Right lobe of liver (tissue), 6 donors: ENCODE measurements at regions not wholly inside any gene's neighbourhood (a gene's known extent, or its start where the extent isn't known, plus 50 kb on each side); places are given as distances from the start of the nearest gene placed in this dataset.

ENCODE experiments used
- ATAC-seq, 4 donors: fragments of 200-7000 bp; cut with Tn5 transposase; one replicate each; pipeline ENCODE4 v1.9.1; 2020; ENCODE audit warnings: mild to moderate bottlenecking in 4 of 4, moderate library complexity in 4 of 4
- DNase-seq, 3 donors: peaks; one replicate each; pipeline ENCODE4 v3.0.0-alpha.2; 2020
- H3K27ac ChIP-seq, 3 donors: fragments of 200-600 bp; one replicate each; pipeline ENCODE4 v1.8.0; 2022
- H3K27me3 ChIP-seq, 2 donors: fragments of 200-600 bp; one replicate each; pipeline ENCODE4 v1.8.0; 2022
- H3K36me3 ChIP-seq, 4 donors: fragments of 200-600 bp; sonication (generic) in 1 of 4; one replicate each; pipeline versions ENCODE4 v1.5.1 to v1.8.0; 2017 to 2022; ENCODE audit warnings: control low read depth in 1 of 4
- H3K4me1 ChIP-seq, 4 donors: fragments of 200-600 bp; sonication (generic) in 1 of 4; one replicate each; pipeline versions ENCODE4 v1.5.1 to v1.8.0; 2017 to 2022; ENCODE audit warnings: control low read depth in 1 of 4
- H3K4me3 ChIP-seq, 3 donors: fragments of 200-600 bp; one replicate each; pipeline ENCODE4 v1.8.0; 2022
- H3K9me3 ChIP-seq, 4 donors: fragments of 200-600 bp; sonication (generic) in 1 of 4; one replicate each; pipeline versions ENCODE4 v1.5.1 to v1.8.0; 2017 to 2022; ENCODE audit warnings: control low read depth in 1 of 4
- POLR2A ChIP-seq: fragments of 450-650 bp; IDR thresholded peaks from one replicate; pipeline ENCODE4 v1.6.1; 2017; ENCODE audit warnings: antibody characterized with exemption, mild to moderate bottlenecking
- WGBS: methylation state at CpG from one replicate; pipeline ENCODE4 v1.1.6; 2018; ENCODE audit warnings: low coverage, low lambda C conversion rate; ENCODE audit not compliant: insufficient coverage; ENCODE audit errors: missing lambda C conversion rate; 5-methylcytosine and 5-hydroxymethylcytosine counted together
- intact Hi-C, 2 donors: fragments of 100-400 bp; cut with DNase I; formaldehyde crosslinking; loops; one replicate each; pipeline versions ENCODE4 v1.11.2 to v1.14.1; 2022
- TF ChIP-seq, protein P1 (sequence below), 4 donors: fragments of 200-600 bp in 3 of 4; fragments of 450-650 bp in 1 of 4; IDR thresholded peaks; one replicate each; pipeline versions ENCODE4 v1.5.1 to v1.8.0; 2016 to 2022; ENCODE audit warnings: antibody characterized with exemption in 4 of 4, mild to moderate bottlenecking in 2 of 4
- donor health status: DM: no; HTN: yes; CAD: no.
- donor health status: DM: no; HTN: no; CAD: no.
- donor health status: DM: no; HTN: no; CAD: no.
- donor health status: DM: no; HTN: yes; CAD: no.
- donor health status: DM: no; HTN: yes; CAD: no.

DNA sequence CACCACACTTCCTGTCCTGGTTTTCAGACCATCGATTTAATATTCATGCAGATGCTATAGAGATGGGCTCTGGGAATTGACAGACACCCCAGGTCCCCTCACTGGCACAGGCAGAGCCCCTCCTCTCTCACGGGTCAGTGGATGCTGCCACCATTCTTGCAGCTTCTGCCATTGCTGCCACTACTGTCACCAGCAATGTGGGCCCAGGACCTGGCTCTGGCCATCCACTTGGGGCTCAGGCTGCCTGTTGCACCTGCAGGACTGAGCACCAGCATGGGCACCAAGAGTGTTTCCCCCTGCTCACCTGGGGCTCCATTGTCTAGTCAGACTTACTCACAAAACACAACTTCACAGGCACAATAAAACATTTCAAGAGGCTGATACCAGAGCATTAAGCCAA is 479.0 kb upstream of the ZNF608 start:
- WGBS = 35% methylated on average over 2 of the region's 2 CpGs
- DNase-seq (no peak), ATAC-seq (no peak)
- H3K9me3 ChIP-seq = no peaks in the 10 kb centered on the region
- no peak overlapping the region for H3K4me3 ChIP-seq
- peaks cover 0 to 8% (median 3%) of the 10 kb centered on the region in 4 donors for H3K4me1 ChIP-seq
- H3K27ac ChIP-seq = no peak overlapping the region
- H3K36me3 ChIP-seq = no peaks in the 10 kb centered on the region
- intact Hi-C loops = no loop called here
- TF ChIP-seq, protein P1, sequence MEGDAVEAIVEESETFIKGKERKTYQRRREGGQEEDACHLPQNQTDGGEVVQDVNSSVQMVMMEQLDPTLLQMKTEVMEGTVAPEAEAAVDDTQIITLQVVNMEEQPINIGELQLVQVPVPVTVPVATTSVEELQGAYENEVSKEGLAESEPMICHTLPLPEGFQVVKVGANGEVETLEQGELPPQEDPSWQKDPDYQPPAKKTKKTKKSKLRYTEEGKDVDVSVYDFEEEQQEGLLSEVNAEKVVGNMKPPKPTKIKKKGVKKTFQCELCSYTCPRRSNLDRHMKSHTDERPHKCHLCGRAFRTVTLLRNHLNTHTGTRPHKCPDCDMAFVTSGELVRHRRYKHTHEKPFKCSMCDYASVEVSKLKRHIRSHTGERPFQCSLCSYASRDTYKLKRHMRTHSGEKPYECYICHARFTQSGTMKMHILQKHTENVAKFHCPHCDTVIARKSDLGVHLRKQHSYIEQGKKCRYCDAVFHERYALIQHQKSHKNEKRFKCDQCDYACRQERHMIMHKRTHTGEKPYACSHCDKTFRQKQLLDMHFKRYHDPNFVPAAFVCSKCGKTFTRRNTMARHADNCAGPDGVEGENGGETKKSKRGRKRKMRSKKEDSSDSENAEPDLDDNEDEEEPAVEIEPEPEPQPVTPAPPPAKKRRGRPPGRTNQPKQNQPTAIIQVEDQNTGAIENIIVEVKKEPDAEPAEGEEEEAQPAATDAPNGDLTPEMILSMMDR (IDR thresholded peaks at IDR 0.05) = no peak
- TF ChIP-seq POLR2A = no peak
- H3K27me3 ChIP-seq = no peaks in the 10 kb centered on the region

DNA sequence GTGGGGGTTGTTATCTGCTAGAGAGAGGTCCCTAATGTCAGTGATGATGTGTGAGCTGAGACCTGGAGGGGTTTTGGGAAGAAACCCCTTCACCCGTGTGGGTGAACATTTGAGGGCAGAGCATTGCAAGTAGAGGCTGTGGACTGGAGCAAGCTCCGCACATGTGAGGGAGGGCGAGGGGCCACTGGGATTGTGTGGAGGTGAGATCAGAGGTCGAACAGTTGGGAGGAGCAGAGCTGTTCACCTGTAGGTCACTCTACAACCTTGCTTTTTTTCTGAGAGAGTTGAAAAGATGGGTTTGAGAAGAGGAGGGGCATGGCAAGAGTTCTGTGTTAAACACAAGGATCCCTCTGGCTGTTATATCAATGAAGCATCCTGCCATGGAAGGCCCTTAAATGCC is 480.4 kb upstream of the ZNF608 start:
- Histone ChIP-seq H3K4me1 (peaks cover 0 to 8% (median 3%) of the 10 kb centered on the region in 4 donors), H3K36me3 (no peaks in the 10 kb centered on the region), H3K4me3 (no peak overlapping the region), H3K27me3 (no peaks in the 10 kb centered on the region), H3K9me3 (no peaks in the 10 kb centered on the region), H3K27ac (no peak overlapping the region)
- intact Hi-C loops = no loop called here
- WGBS = 67% methylated on average over 4 of the region's 4 CpGs
- no peak for DNase-seq
- TF ChIP-seq, protein P1 (IDR thresholded peaks at IDR 0.05) = no peak
- TF ChIP-seq POLR2A = no peak
- ATAC-seq = no peak

DNA sequence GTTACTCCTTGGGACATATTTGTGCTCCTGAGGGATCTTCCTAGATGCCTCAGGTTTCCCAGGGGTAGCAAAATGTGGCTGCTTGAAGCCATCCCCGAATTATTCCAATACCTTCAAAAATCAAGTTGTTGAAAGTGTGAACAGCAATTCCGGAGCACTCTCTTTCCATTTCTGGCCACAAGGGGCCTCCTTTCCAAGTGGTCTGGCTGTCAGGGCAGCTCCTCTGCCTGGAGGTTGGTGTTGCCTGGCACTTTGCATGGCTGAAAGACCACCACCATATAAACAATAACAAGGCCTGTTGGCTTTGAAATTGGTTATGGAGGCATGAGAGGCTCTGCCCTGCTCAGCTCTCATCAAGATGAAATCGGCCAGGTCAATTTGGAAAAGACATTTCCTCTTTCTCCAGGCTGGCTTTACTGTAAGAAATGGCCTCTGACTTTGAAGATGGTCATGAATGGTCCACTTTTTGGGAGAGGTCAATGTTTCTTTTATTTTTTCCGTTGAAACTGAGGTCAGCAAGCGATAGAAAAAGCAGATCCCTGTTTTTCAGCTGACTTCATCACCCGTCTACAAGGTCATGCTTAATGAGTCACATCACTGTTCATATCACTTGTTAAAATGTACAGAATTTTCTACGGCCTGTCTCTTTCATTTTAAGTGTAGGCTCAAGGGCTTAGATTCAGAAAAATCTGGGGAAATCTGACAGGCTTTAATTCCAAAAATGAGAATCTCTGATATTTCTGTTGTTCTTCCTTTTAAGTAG is 481.1 kb upstream of the ZNF608 start:
- Histone ChIP-seq H3K4me3 (no peak overlapping the region), H3K4me1 (peaks cover 0 to 8% (median 3%) of the 10 kb centered on the region in 4 donors), H3K9me3 (no peaks in the 10 kb centered on the region), H3K36me3 (no peaks in the 10 kb centered on the region), H3K27ac (no peak overlapping the region), H3K27me3 (no peaks in the 10 kb centered on the region)
- no peak for TF ChIP-seq POLR2A
- TF ChIP-seq, protein P1 (IDR thresholded peaks at IDR 0.05) = peak in 3 of 4 donors; percentile 32 to 50 (median 33)
- peak in 3 of 4 donors; percentile 40 to 51 (median 47) for ATAC-seq
- DNase-seq = no peak
- 81% methylated on average over 7 of the region's 7 CpGs for WGBS
- intact Hi-C loops = no loop called here

- Histone ChIP-seq H3K9me3 (no peaks in the 10 kb centered on the region), H3K4me3 (no peak overlapping the region)
These were observed 482.1 kb upstream of the ZNF608 start for GRCh38 chr5:125228363-125229070.

More at GRCh38 chr5:125228363-125229070, 482.1 kb upstream of the ZNF608 start:
- no peaks in the 10 kb centered on the region for H3K27me3 ChIP-seq
- no peak for TF ChIP-seq POLR2A
- TF ChIP-seq, protein P1 (IDR thresholded peaks at IDR 0.05) = no peak
- no peak overlapping the region for H3K27ac ChIP-seq
- no peak for ATAC-seq
- peaks cover 0 to 1% (median 0%) of the 10 kb centered on the region in 4 donors for H3K4me1 ChIP-seq
- DNase-seq = no peak
- no peaks in the 10 kb centered on the region for H3K36me3 ChIP-seq
- 69% methylated on average over 4 of the region's 4 CpGs for WGBS
- intact Hi-C loops = no loop called here
